ENCODE measurements at regions not wholly inside any gene's neighbourhood (a gene's known extent, or its start where the extent isn't known, plus 50 kb on each side); places are given as distances from the start of the nearest gene placed in this dataset.

GRCh38 chr1:244237445-244237844 is 186.4 kb downstream of the ZBTB18 start:
- TF ChIP-seq EZH2 (IDR thresholded peaks at IDR 0.05; ENCODE audit: low read length, unreplicated experiment) (no peak), CTCF (conservative IDR thresholded peaks at IDR 0.05; ENCODE audit: low read depth, low read length) (no peak), EZH2phosphoT487 (IDR thresholded peaks at IDR 0.05; ENCODE audit: borderline replicate concordance, low read length) (no peak)

All from PC-3 (cell line).